HepG2 (cell line): ENCODE measurements at regions not wholly inside any gene's neighbourhood (a gene's known extent, or its start where the extent isn't known, plus 50 kb on each side); places are given as distances from the start of the nearest gene placed in this dataset.

Experiments
- ATAC-seq: fragments of 200-7000 bp; cut with Tn5 transposase; 3 replicates; pipeline ENCODE4 v1.9.1; 2020; ENCODE audit warnings: mild to moderate bottlenecking, moderate library complexity
- BruUV-seq: library from RNA; stranded (reverse); fragments of 400-500 nt; replicated peaks from 2 replicates; lab custom pipeline; 2021; lab: Mats Ljungman, UMichigan
- CTCF ChIA-PET: fragments of 300-600 bp; formaldehyde crosslinking; extraction: SDS; loops from one replicate; lab custom pipeline; 2021; ENCODE audit warnings: low total read pairs, inconsistent platforms, low intra/inter-chr PET ratio; lab: Yijun Ruan, JAX
- POLR2A ChIA-PET: fragments of 350-600 bp; sonication (Branson Sonifier 250); formaldehyde crosslinking; loops from one replicate; lab custom pipeline; 2020; ENCODE audit warnings: antibody characterized with exemption, inconsistent platforms; lab: Yijun Ruan, JAX
- DNase-seq: peaks from one replicate; pipeline ENCODE4 v3.0.0-alpha.2; 2015; ENCODE audit warnings: low spot score
- FAIRE-seq: peaks from 3 replicates; lab custom pipeline; 2011; peaks lifted over from hg19 to GRCh38; lab: Jason Lieb, UNC
- H2AFZ ChIP-seq: one replicate; pipeline ENCODE4 v1.6.1; 2011; ENCODE audit warnings: low read length, inconsistent platforms
- H3K27ac ChIP-seq: fragments of 300-600 bp; 3 replicates; pipeline ENCODE4 v1.8.0; 2011; ENCODE audit warnings: mixed run types, mild to moderate bottlenecking, mixed read lengths, low read length, inconsistent platforms; ENCODE audit not compliant: insufficient read depth; ENCODE audit errors: extremely low read length
- H3K27me3 ChIP-seq, 2 experiments: fragments of 200-600 bp in 1 of 2; 2 replicates in 1 of 2; 3 replicates in 1 of 2; pipeline versions ENCODE4 v1.6.0 to v1.8.0; 2011; ENCODE audit warnings: low read length in 2 of 2, mild to moderate bottlenecking in 2 of 2, moderate library complexity in 2 of 2, inconsistent platforms in 1 of 2; ENCODE audit not compliant: insufficient read depth in 2 of 2, control insufficient read depth in 1 of 2
- H3K36me3 ChIP-seq, 2 experiments: fragments of 200-600 bp in 1 of 2; replicated peaks in 1 of 2; 2 replicates in 1 of 2; 3 replicates in 1 of 2; pipeline versions ENCODE4 v1.5.1 to v1.8.0; 2011; ENCODE audit warnings: low read length in 2 of 2, inconsistent platforms in 1 of 2; ENCODE audit not compliant: insufficient read depth in 2 of 2, control insufficient read depth in 1 of 2
- H3K4me1 ChIP-seq: 2 replicates; pipeline ENCODE4 v1.5.1; 2012; ENCODE audit warnings: low read length, inconsistent platforms; ENCODE audit not compliant: insufficient read depth
- H3K4me2 ChIP-seq: 2 replicates; pipeline ENCODE4 v1.6.0; 2011; ENCODE audit warnings: low read depth, low read length, inconsistent platforms
- H3K4me3 ChIP-seq, 3 experiments: fragments of 200-600 bp in 1 of 3; sonication (generic), shearing (Covaris generic) in 1 of 3; replicated peaks in 1 of 3; 2 replicates each; pipeline ENCODE4 v1.5.1; 2011 to 2016; ENCODE audit warnings: low read length in 3 of 3, inconsistent platforms in 2 of 3, low read depth in 2 of 3, mild to moderate bottlenecking in 2 of 3, control low read depth in 1 of 3, mixed read lengths in 1 of 3; ENCODE audit not compliant: insufficient read depth in 1 of 3
- H3K79me2 ChIP-seq: one replicate; pipeline ENCODE4 v1.6.1; 2011; ENCODE audit warnings: low read length, inconsistent platforms; ENCODE audit not compliant: insufficient read depth
- H3K9ac ChIP-seq: 2 replicates; pipeline ENCODE4 v1.6.0; 2011; ENCODE audit warnings: mild to moderate bottlenecking, low read depth, low read length, inconsistent platforms; ENCODE audit not compliant: insufficient read depth
- H3K9me3 ChIP-seq: 2 replicates; pipeline ENCODE4 v1.5.1; 2012; ENCODE audit warnings: mild to moderate bottlenecking, low read length
- H4K20me1 ChIP-seq: 2 replicates; pipeline ENCODE4 v1.6.0; 2011; ENCODE audit warnings: inconsistent platforms, mild to moderate bottlenecking, low read length, moderate library complexity; ENCODE audit not compliant: insufficient read depth
- ATF7 ChIP-seq, 2 experiments: fragments of 450-650 bp in 1 of 2; sonication (generic) in 1 of 2; formaldehyde crosslinking in 1 of 2; IDR thresholded peaks; 2 replicates each; pipeline versions ENCODE4 v1.4.0 to v1.6.1; 2016 to 2020; ENCODE audit warnings: antibody characterized with exemption in 1 of 2, mild to moderate bottlenecking in 1 of 2, missing genetic modification reagents in 1 of 2
- CREB1 ChIP-seq, 2 experiments: fragments of 450-650 bp in 1 of 2; IDR thresholded peaks; 2 replicates each; pipeline ENCODE4 v1.6.1; 2016 to 2017; ENCODE audit warnings: control low read depth in 1 of 2, mild to moderate bottlenecking in 1 of 2, missing compliant biosample characterization in 1 of 2, missing genetic modification characterization in 1 of 2
- MED13 ChIP-seq: sonication (generic); formaldehyde crosslinking; IDR thresholded peaks from 2 replicates; pipeline ENCODE4 v1.5.0; 2020; ENCODE audit warnings: missing genetic modification reagents
- ZNF10 ChIP-seq: sonication (generic); formaldehyde crosslinking; IDR thresholded peaks from 2 replicates; pipeline ENCODE4 v1.4.0; 2020; ENCODE audit warnings: mild to moderate bottlenecking, low read depth, missing genetic modification reagents, borderline replicate concordance
- ZNF160 ChIP-seq: sonication (generic); formaldehyde crosslinking; IDR thresholded peaks from 2 replicates; pipeline ENCODE4 v1.8.0; 2022; ENCODE audit warnings: mild to moderate bottlenecking, inconsistent platforms, missing genetic modification reagents
- WGBS: methylation state at CpG from one replicate; pipeline ENCODE4 v1.1.6; 2017; ENCODE audit warnings: low lambda C conversion rate; 5-methylcytosine and 5-hydroxymethylcytosine counted together
- in situ Hi-C: cut with HindIII; loops from 2 replicates; pipeline ENCODE4 v1.10.0; 2017; ENCODE audit warnings: low pct_unique_long_range_greater_than_20kb; ENCODE audit not compliant: extremely low pct_ligation_motif_present
- intact Hi-C: fragments of 100-400 bp; cut with micrococcal nuclease; formaldehyde crosslinking; loops from one replicate; pipeline ENCODE4 v1.10.0; 2022; ENCODE audit not compliant: unreplicated experiment
- TF ChIP-seq, protein P1 (sequence below), 2 experiments: fragments of 450-650 bp in 1 of 2; sonication (generic) in 1 of 2; formaldehyde crosslinking in 1 of 2; IDR thresholded peaks; 2 replicates each; pipeline versions ENCODE4 v1.6.1 to v1.8.0; 2016 to 2022; ENCODE audit warnings: antibody characterized with exemption in 1 of 2, mild to moderate bottlenecking in 1 of 2, missing genetic modification reagents in 1 of 2

DNA sequence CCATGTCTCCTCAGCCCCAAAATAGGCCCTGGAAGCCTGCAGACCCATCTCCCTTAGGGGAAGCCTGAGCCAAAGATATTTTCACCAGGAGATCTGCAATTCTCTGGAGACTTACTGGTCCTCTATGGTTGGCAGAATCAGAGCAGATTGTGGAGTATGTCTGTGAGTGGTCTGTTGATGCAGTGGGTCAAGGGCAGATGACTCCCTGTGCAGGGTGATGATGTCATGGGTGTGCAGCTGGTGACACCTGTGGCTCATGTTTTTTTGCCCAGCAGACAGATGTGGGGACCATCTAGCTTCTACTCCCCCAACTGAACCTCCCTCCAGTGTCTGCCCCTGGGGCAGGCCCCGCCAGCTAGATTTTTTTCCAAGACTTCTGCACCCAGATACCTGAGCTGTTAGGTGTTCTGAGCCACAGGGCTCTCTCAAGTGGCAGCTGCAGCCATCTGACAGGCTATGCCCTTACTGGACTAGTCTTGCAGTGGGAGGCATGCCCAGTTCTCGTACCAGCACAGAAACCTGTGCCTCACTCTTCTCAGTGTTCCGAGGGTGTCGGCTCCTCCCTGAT, 558.7 kb upstream of the LRRTM1 start:
- Histone ChIP-seq H3K4me1 (no peaks in the 10 kb centered on the region), H4K20me1 (no peaks in the 10 kb centered on the region), H2AFZ (no peak overlapping the region), H3K4me2 (no peak overlapping the region), H3K27me3 (no peaks in the 10 kb centered on the region), H3K9me3 (peaks cover 89% of the 10 kb centered on the region), H3K79me2 (no peaks in the 10 kb centered on the region), H3K4me3 (no peak overlapping the region), H3K9ac (no peak overlapping the region), H3K27ac (no peak overlapping the region), H3K36me3 (no peaks in the 10 kb centered on the region)
- POLR2A ChIA-PET = no interaction called here
- in situ Hi-C loops (no loop called here), intact Hi-C loops (no loop called here)
- DNase-seq (no peak), ATAC-seq (no peak), FAIRE-seq (no peak)
- WGBS = 0% methylated on average over 4 of the region's 4 CpGs
- no TSS peak for BruUV-seq
- CTCF ChIA-PET = no interaction called here
- no peak for TF ChIP-seq ZNF10 (CRISPR knock-in tag)
- TF ChIP-seq, protein P1, sequence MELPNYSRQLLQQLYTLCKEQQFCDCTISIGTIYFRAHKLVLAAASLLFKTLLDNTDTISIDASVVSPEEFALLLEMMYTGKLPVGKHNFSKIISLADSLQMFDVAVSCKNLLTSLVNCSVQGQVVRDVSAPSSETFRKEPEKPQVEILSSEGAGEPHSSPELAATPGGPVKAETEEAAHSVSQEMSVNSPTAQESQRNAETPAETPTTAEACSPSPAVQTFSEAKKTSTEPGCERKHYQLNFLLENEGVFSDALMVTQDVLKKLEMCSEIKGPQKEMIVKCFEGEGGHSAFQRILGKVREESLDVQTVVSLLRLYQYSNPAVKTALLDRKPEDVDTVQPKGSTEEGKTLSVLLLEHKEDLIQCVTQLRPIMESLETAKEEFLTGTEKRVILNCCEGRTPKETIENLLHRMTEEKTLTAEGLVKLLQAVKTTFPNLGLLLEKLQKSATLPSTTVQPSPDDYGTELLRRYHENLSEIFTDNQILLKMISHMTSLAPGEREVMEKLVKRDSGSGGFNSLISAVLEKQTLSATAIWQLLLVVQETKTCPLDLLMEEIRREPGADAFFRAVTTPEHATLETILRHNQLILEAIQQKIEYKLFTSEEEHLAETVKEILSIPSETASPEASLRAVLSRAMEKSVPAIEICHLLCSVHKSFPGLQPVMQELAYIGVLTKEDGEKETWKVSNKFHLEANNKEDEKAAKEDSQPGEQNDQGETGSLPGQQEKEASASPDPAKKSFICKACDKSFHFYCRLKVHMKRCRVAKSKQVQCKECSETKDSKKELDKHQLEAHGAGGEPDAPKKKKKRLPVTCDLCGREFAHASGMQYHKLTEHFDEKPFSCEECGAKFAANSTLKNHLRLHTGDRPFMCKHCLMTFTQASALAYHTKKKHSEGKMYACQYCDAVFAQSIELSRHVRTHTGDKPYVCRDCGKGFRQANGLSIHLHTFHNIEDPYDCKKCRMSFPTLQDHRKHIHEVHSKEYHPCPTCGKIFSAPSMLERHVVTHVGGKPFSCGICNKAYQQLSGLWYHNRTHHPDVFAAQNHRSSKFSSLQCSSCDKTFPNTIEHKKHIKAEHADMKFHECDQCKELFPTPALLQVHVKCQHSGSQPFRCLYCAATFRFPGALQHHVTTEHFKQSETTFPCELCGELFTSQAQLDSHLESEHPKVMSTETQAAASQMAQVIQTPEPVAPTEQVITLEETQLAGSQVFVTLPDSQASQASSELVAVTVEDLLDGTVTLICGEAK (IDR thresholded peaks at IDR 0.05) = no peak
- TF ChIP-seq, protein P1 (CRISPR knock-in tag; IDR thresholded peaks at IDR 0.05) = no peak
- TF ChIP-seq ATF7 (IDR thresholded peaks at IDR 0.05) = peak; percentile 84
- TF ChIP-seq ATF7 (CRISPR knock-in tag; IDR thresholded peaks at IDR 0.05) = no peak
- TF ChIP-seq CREB1 (IDR thresholded peaks at IDR 0.05) = peak; percentile 50; the same call in 1 of the 2 replicates
- TF ChIP-seq CREB1 (CRISPR knock-in tag; IDR thresholded peaks at IDR 0.05) = no peak
- no peak for TF ChIP-seq ZNF160 (CRISPR knock-in tag)
- no peak for TF ChIP-seq MED13
